Peyer's patch (tissue), 4 donors: ENCODE measurements at regions not wholly inside any gene's neighbourhood (a gene's known extent, or its start where the extent isn't known, plus 50 kb on each side); places are given as distances from the start of the nearest gene placed in this dataset.

Experiments used
- CTCF ChIP-seq, 6 experiments: fragments of 450-650 bp in 4 of 6; fragments of 200-600 bp in 2 of 6; sonication (generic) in 1 of 6; IDR thresholded peaks; one replicate each; pipeline ENCODE4 v1.5.1; 2017 to 2019; ENCODE audit warnings: antibody characterized with exemption in 6 of 6, mild to moderate bottlenecking in 3 of 6, moderate library complexity in 1 of 6
- POLR2A ChIP-seq, 2 donors: fragments of 450-650 bp; IDR thresholded peaks; one replicate each; pipeline ENCODE4 v1.5.1; 2017; ENCODE audit warnings: antibody characterized with exemption in 2 of 2, mild to moderate bottlenecking in 2 of 2, moderate library complexity in 2 of 2

GRCh38 chr3:8303466-8303865 lies 198.2 kb upstream of the LMCD1 start:
- TF ChIP-seq CTCF (IDR thresholded peaks at IDR 0.05): no peak
- TF ChIP-seq POLR2A (IDR thresholded peaks at IDR 0.05): no peak
